ENCODE measurements at regions not wholly inside any gene's neighbourhood (a gene's known extent, or its start where the extent isn't known, plus 50 kb on each side); places are given as distances from the start of the nearest gene placed in this dataset.

DNA sequence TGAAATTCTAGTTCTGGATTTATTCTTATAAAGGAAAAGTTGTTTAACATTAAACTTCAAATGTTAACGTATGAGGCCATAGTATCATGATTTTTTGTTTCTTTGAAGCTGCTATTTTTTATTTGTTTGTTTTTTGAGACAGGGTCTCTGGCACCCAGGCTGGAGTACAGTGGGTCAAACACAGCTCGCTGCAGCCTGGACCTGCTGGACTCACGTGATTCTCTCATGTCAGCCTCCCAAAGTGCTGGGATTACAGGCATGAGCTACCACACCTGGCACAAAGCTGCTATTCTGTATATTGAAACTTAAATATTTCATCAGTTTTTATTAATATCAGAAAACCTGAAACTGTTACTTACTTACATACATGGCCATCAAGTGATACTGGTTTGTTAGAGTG is 89.5 kb upstream of the RPRM start:
- CTCF ChIA-PET, result no interaction called here

More for the DNA sequence above, 89.5 kb upstream of the RPRM start:
- Histone ChIP-seq H3K36me3 (ENCODE audit: control insufficient read depth in 2 of 2, insufficient read depth in 2 of 2, low read length in 1 of 2) (no peaks in the 10 kb centered on the region), H2AFZ (ENCODE audit: control insufficient read depth, low read depth, low read length) (no peak overlapping the region), H3K27me3 (replicated peaks in 1 of 2; ENCODE audit: control insufficient read depth in 2 of 2, insufficient read depth in 2 of 2, low read length in 1 of 2) (no peaks in the 10 kb centered on the region), H3K9ac (ENCODE audit: control insufficient read depth, insufficient read depth, low read length) (no peak overlapping the region), H4K20me1 (ENCODE audit: control insufficient read depth, insufficient read depth) (no peaks in the 10 kb centered on the region), H3K9me3 (replicated peaks; ENCODE audit: control insufficient read depth, insufficient read depth, low read length) (no peaks in the 10 kb centered on the region), H3K79me2 (ENCODE audit: control insufficient read depth, insufficient read depth, low read length) (no peaks in the 10 kb centered on the region), H3K4me3 (no peak overlapping the region), H3K4me1 (ENCODE audit: control insufficient read depth, insufficient read depth, low read length) (no peaks in the 10 kb centered on the region), H3K4me2 (ENCODE audit: control insufficient read depth, insufficient read depth) (no peak overlapping the region), H3K27ac (ENCODE audit: control insufficient read depth, insufficient read depth) (no peak overlapping the region)
- FAIRE-seq (no peak), DNase-seq (ENCODE audit: low read depth, low spot score) (no peak), ATAC-seq (no peak)
- WGBS (ENCODE audit: insufficient coverage, insufficient replicate concordance, low lambda C conversion rate, missing lambda C conversion rate), result 7% methylated on average over 3 of the region's 3 CpGs
- in situ Hi-C loops (cut with MboI), result no loop called here
- ChIA-PET POLR2A (no interaction called here), RAD21 (ENCODE audit: unreplicated experiment) (no interaction called here), SMC1A (ENCODE audit: uncharacterized antibody, unreplicated experiment) (interaction anchor here (1.0 kb wide), 1 partner anchor 20 kb away, joined by 3 read pairs; no protein-coding TSS in a partner anchor)
- no TSS peak for BruUV-seq (replicated peaks)
- no peak for TF ChIP-seq CHD2 (IDR thresholded peaks at IDR 0.05; ENCODE audit: borderline replicate concordance, low read depth, low read length)
- TF ChIP-seq ZNF207 (IDR thresholded peaks at IDR 0.05; ENCODE audit: borderline replicate concordance), result no peak
- no peak for TF ChIP-seq CBX3 (IDR thresholded peaks at IDR 0.05; ENCODE audit: borderline replicate concordance, low read depth)
- TF ChIP-seq, protein P1, sequence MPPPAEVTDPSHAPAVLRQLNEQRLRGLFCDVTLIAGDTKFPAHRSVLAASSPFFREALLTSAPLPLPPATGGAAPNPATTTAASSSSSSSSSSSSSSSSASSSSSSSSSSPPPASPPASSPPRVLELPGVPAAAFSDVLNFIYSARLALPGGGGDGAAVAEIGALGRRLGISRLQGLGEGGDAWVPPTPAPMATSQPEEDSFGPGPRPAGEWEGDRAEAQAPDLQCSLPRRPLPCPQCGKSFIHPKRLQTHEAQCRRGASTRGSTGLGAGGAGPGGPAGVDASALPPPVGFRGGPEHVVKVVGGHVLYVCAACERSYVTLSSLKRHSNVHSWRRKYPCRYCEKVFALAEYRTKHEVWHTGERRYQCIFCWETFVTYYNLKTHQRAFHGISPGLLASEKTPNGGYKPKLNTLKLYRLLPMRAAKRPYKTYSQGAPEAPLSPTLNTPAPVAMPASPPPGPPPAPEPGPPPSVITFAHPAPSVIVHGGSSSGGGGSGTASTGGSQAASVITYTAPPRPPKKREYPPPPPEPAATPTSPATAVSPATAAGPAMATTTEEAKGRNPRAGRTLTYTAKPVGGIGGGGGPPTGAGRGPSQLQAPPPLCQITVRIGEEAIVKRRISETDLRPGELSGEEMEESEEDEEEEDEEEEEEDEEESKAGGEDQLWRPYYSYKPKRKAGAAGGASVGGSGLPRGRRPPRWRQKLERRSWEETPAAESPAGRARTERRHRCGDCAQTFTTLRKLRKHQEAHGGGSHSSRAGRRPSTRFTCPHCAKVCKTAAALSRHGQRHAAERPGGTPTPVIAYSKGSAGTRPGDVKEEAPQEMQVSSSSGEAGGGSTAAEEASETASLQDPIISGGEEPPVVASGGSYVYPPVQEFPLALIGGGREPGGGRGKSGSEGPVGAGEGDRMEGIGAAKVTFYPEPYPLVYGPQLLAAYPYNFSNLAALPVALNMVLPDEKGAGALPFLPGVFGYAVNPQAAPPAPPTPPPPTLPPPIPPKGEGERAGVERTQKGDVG (CRISPR knock-in tag; IDR thresholded peaks at IDR 0.05), result no peak
- TF ChIP-seq, protein P2, sequence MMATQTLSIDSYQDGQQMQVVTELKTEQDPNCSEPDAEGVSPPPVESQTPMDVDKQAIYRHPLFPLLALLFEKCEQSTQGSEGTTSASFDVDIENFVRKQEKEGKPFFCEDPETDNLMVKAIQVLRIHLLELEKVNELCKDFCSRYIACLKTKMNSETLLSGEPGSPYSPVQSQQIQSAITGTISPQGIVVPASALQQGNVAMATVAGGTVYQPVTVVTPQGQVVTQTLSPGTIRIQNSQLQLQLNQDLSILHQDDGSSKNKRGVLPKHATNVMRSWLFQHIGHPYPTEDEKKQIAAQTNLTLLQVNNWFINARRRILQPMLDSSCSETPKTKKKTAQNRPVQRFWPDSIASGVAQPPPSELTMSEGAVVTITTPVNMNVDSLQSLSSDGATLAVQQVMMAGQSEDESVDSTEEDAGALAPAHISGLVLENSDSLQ (IDR thresholded peaks at IDR 0.05), result no peak
- no peak for TF ChIP-seq NRF1 (conservative IDR thresholded peaks at IDR 0.05; ENCODE audit: low read depth, low read length)
- TF ChIP-seq FOXK2 (IDR thresholded peaks at IDR 0.05), result no peak
- no peak for TF ChIP-seq HDAC6 (IDR thresholded peaks at IDR 0.05; ENCODE audit: unreplicated experiment)
- TF ChIP-seq, protein P3, sequence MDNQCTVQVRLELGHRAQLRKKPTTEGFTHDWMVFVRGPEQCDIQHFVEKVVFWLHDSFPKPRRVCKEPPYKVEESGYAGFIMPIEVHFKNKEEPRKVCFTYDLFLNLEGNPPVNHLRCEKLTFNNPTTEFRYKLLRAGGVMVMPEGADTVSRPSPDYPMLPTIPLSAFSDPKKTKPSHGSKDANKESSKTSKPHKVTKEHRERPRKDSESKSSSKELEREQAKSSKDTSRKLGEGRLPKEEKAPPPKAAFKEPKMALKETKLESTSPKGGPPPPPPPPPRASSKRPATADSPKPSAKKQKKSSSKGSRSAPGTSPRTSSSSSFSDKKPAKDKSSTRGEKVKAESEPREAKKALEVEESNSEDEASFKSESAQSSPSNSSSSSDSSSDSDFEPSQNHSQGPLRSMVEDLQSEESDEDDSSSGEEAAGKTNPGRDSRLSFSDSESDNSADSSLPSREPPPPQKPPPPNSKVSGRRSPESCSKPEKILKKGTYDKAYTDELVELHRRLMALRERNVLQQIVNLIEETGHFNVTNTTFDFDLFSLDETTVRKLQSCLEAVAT (IDR thresholded peaks at IDR 0.05), result no peak
- TF ChIP-seq POLR2A (IDR thresholded peaks at IDR 0.05; ENCODE audit: low read depth, low read length), result no peak
- no peak for TF ChIP-seq SPI1 (IDR thresholded peaks at IDR 0.05; ENCODE audit: borderline replicate concordance, insufficient read depth, low read depth, low read length)
- no peak for TF ChIP-seq CREB1 (IDR thresholded peaks at IDR 0.05; ENCODE audit: low read depth)
- no peak for TF ChIP-seq ZNF217 (IDR thresholded peaks at IDR 0.05)
- TF ChIP-seq YBX1 (IDR thresholded peaks at IDR 0.05), result no peak
- no peak for TF ChIP-seq SREBF2 (IDR thresholded peaks at IDR 0.05; ENCODE audit: low read length)
- TF ChIP-seq HDGF (IDR thresholded peaks at IDR 0.05), result no peak
- intact Hi-C loops (cut with micrococcal nuclease; ENCODE audit: unreplicated experiment), result no loop called here
